ENCODE measurements at regions not wholly inside any gene's neighbourhood (a gene's known extent, or its start where the extent isn't known, plus 50 kb on each side); places are given as distances from the start of the nearest gene placed in this dataset.
"Not testable (repeated sequence)": the region's sequence is repeated elsewhere in the genome, so short reads cannot be mapped to it uniquely, and the experiment has no call there.

DNA sequence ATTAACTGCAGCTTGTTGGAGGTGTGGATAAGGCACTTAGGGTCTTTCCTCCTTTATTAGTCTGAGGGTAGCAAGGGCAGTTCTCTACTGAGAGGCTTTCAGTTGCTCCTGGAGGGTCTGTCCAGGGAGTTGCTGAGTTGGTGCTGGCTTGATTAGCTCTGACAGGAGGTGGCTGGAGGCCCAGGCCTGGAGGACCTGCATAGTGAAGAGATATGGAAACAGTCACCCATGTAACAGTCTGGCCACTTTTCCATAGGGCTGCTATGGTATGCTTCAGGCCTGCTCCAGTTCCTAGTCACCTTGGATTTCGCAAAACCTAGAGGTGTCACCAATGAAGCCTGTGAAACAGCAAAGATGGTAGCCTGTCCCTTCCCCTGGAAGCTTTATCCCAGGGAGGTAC, 143.3 kb upstream of the SLC38A2 start:
- DNase-seq = no peak

DNA sequence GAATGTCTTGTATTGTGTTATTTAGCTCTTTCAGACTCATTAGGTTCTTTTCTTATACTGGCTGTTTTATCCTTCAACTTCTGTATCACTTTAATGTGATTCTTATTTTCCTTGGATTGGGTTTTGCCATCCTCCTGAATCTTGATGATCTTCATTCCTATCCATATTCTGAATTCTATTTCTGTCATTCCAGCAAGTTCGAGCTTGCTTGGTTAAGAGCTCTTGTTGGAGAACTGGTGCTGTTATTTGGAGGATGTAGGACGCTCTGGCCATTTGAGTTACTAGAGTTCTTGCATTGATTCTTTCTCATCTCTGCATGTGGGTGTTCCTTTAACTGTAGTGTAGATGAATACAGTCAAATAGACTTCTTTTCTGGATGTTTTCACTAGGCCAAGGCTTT, 142.3 kb upstream of the SLC38A2 start:
- no peak for DNase-seq

DNA sequence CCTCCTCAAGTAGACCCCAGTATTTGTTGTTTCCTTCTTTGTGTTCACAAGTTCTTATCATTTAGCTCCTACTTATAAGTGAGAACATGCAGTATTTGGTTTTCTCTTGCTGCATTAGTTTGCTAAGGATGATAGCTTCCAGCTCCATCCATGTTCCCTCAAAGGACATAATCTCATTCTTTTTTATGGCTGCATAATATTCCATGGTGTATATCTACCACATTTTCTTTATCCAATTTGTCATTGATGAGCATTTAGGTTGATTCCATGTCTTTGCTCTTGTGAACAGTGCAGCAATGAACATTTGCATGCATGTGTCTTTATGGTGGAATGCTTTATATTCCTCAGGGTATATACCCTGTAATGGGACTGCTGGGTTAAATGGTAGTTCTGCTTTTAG, 137.7 kb upstream of the SLC38A2 start:
- DNase-seq = not testable (repeated sequence)

DNA sequence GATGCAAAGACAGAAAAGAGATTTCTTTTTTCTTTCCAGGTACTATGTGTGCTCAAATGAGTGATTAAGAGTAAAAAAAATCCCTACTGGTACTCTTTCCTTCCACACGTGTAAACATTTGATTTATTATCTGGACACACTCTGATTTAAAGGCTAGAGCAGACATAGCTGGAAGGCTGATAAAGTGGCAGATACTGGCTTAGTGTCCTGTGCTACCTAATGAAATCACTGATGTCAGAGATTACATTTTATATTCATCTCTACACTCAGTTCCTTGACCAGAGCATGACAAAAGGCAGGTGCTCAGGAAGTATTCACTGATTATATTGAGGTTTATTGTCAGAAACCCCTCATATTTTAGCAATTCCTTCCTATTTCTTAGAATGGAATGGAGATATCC, 136.6 kb upstream of the SLC38A2 start:
- no peak for DNase-seq

DNA sequence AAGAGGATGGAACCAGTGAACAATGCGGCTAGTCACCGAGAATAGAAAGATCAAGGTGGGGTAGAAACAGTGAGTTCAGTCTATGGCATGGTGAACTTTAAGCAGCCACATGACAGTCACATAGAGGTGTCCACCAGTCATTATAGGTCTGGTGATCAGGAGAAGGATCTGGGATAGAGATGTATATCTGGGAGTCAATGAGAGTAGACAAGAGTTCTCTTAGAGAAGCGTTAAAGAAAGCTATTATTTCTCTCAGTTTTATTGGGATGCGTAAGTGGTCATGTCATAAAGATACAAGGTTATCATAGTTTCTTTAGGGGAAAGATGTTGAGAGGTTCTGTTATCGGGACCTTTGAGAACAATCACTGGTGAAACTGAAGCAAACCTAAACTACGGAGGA, 136.1 kb upstream of the SLC38A2 start:
- DNase-seq = no peak

DNA sequence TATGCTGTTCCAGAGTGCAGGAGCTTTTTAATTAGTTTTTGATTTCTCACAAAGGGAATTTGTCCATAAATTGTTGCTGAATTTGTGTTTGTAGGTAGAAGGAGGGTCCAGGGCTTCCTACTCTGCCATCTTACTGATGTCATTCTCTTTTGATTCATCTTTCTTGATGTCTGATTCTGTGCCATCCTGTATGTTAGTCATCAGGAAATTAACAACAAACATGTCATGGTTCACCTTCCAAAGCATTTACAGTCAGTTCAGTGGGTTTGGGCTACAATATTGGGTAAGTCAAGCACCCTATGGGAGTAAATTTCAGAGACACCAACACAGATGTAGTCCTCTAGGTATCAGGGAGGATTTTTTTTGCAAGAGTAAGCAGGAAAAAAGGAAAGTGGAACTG, 135.2 kb upstream of the SLC38A2 start:
- DNase-seq = no peak

DNA sequence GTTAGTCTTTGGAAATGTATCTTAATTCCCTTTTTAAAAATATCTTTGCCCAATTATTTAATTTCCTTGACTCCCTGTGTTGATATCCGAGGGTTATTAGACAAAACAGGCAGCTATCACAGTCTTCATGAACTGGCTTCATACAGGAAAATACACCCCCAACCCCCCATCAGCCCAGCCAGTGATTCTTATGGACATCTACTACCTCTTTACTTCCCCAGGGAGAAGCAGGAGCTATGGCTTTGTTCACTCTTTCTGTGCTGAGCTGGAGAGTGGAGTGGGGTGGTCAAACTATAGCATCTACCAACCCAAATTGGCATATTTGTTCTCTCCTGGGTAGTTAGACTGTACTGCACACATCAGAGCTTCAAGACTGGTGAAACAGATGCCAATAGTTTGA, 134.4 kb upstream of the SLC38A2 start:
- no peak for DNase-seq

DNA sequence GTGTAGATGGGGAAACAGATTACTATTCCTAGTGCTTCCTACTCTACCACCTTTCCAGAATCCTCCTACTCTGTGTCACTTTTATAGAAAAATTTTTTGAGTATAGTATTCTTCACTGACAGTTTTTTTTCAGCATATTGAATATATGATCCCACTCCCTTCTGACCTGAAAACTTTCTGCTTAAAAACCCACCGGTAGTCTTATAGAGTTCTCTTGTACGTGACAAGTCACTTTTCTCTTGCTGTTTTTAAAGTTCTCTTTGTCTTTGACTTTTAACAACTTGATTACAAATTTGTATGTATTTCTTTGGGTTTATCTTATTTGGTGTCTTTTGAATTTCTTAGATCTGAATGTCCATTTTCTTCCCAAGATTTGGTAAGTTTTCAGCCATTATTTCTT, 133.6 kb upstream of the SLC38A2 start:
- DNase-seq = no peak

DNA sequence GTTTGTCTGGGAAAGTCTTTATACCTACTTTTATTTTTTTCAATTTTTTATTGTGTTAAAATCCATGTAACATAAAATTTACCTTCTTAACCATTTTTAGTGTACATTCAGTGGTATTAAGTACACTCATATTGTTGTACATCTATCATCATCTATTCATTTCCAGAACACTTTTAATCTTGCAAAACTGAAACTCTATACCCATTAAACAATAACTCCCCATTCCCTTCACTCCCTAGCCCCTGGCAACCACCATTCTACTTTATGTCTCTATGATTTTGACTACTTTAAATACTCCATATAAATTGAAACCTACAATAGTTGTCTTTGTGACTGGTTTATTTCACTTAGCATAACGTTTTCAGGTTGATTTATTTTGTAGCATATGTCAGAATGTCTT, 131.9 kb upstream of the SLC38A2 start:
- DNase-seq = no peak

DNA sequence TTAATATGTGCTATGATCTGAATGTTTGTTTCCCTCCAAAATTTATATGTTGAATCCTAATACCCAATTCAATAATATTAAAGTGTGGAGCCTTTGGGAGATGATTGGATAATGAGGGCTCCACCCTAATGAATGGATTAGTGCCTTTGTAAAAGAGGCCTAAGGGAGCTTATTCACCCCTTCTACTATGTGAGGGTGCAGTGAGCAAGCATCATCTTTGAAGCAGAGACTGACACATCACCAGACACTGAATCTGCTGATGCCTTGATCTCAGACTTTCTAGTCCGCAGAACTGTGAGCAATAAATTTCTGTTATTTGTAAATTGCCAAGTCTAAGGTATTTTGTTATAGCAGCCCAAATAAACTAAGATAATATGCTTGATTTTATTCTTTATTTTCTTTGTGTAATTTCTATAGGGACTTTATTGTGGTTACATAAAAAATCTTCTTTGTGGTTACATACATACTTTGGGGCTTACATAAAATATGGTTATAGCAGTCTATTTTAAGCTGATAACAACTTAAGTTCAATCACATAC, 131.1 kb upstream of the SLC38A2 start:
- no peak for DNase-seq

DNA sequence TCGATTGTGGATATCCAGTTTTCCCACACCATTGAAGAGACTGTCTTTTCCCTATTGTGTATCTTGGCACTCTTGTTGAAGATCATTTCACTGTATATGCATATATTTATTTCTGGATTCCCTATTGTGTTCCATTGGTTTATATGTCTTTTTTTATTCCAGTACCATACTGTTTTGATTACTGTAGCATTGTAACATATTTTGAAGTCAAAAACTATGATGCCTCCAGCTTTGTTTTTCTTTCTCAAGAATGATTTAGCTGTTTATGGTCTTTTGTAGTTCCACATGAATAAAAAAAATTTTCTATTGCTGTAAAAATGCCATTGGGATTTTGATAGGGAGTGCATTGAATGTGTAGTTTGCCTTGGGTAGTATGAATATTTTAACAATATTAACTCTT, 128.1 kb upstream of the SLC38A2 start:
- no peak for DNase-seq

DNA sequence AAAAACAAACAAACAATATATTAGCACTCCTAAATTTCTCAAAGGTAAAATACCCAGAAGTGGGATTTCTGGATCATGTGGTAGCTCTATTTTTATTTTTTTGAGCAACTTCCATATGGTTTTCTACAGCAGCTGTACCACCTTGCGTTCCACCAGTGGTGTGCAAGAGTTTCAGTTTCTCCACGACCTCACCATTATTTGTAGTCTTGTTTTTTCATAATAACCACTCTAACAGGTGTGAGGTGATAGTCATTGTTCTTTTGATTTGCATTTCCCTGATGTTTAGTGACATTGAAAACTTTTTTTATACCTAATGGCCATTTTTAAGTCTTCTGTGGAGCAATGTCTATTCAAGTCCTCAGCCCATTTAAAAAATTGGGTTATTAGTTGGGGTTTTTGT, 127.3 kb upstream of the SLC38A2 start:
- no peak for DNase-seq

DNA sequence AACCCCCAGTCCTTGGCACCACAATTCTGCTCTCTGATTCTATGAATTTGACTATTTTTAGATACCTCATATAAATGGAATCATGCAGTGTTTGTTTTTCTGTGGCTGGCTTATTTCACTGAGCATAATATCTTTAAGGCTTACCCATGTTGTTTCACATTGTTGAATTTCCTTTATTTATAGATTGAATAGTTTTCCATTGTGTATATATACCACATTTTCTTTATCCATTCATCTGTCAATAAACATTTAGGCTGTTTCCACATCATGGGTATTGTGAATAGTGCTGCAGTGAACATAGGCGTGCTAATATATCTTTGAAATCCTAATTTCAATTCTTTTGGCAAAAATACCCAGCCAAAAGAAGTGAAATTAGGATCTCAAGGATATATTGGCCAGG, 126.7 kb upstream of the SLC38A2 start:
- no peak for DNase-seq

DNA sequence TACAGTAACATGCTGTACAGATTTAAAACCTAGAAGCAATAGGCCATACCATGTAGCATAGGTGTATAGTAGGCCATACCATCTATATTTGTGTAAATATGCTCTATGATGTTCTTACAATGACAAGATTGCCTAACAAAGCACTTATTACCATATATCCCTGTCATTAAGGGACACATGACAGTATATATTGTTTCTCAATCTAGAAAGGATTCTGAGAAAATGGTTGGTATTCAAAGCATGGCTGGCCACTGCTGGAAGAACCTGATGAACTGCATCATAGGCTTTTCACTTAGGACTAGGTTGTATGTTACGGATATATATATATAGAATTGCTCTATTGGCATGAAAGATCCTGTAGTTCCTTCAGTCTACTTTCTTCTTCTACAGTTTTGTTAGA, 125.2 kb upstream of the SLC38A2 start:
- no peak for DNase-seq

DNA sequence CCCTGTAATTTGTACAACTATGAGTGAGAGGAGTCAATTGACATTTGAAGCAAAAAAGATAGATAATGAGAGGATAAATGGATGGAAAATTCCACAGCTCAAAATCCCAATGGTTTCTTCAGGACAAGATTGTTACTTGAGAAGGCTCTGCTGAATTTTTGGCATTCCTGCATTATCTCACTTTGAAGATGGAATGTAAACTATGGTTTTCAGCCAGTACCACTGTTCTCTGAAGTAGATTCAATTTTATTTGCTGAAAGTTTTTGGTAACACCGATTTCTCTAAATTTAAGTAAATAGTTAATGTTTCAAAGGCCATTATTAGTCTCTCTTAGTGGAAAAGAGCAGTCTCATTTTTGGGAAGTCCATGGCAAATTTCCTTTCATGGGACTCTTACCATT, 121.9 kb upstream of the SLC38A2 start:
- DNase-seq = no peak

DNA sequence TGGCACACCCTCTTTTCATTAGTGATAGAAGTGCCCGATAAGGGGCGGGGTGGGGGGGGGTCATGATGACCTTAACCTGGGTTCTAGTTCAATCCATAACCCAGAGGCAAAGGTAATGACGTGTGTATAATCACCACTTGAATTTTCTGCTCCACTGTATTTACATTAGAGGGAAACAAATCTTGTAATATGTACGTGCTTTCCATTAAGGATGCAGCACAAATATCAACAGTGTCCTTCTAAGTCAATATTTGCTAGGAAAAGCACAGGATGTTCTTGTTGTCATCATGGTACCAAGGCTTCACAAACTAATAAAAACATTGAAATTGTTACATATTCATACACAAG, 121.2 kb upstream of the SLC38A2 start:
- no peak for DNase-seq

DNA sequence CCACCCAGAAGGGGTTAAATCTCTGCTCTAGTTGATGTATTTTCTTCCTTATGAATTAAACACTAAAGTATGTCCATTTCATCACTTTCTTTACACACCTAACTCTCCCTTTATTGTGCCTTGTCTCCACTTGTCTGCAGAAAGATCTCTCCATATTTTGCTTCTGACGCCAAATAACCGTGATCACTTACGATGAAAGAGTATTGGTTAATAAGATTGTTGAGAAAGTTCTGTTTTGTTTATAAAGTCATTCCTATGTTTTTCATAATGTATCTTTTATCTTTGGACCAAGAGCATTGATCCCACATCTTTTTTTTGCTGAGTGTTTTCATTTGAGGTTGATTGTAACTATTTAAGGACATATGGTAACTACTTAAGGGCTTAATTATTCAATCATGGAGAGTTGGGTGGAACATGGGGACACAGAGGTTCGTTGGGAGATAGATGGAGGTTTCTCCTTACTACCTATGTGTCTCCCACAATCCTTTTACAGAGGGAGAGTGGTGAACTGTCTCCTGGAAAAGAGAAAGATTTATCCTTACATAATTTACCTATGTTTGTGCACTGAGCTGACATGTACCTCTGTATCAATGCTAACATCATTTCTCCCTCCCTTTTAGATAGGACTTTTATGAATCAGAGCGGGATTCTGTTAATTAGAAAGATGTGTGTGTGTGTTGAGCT, 120.7 kb upstream of the SLC38A2 start:
- no peak for DNase-seq

DNA sequence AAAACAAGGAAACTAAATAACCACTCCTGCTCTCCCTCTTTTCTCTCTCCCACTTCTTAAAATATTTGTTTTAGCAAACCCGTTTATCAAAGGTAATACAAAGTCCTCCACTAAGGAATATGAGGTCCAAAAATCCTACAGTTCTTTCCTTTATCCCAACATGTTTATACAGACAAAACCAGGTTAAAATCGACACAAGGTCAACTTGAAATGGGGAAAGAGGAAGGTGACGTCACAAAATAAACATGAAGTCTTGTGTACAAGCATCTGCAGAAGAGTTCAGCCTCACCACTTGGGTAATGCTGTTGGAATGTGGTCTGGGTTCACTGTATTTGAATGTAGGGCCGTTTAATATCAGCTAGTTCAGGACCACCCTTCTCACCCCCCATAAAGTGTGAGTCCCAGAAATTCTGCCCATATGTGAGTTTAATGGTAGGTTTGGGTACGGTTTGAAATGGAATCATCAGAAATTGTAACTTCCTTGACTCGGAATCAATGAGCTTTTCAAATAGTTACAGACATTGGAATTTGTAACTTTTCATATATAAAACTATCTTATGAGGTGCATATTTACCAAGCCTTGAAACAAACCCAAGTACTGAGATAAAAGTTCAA, 120.0 kb upstream of the SLC38A2 start:
- DNase-seq = no peak

DNA sequence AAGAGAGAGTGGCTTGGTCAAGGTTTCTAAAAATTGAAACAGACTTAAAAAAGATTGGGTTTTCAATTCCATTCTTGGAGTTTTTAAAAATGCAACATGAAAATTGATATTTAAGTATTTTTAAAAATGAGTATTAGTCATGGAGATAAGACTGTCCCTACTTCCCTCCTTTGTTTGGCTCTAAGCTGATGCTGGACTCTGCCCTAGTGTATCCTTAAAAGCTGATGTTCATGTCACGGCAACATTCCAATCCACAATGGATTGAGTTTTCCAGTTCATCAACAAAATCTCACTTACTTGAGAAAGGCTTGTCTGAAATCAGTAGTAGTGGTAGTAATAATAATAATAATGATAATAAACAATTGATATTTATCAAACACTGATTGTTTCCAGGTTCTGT, 119.0 kb upstream of the SLC38A2 start:
- no peak for DNase-seq

DNA sequence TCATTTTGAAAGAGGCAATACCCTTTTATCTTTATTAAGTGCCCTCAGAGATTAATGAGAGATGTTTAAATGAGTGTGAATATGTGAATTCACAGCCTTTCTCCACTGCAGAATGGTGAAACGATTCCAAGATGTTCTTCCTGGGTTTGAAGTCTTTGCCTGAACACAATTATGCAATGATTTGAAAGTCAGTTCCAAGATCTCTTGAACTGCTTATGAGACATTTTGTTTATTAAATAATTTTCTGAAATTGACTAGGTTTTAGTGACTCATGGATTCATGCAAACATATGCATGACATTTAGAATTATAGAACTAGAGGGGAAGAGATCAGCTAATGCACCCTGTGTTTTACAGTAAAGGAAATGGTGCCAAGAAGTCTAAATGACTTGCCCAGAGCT, 118.1 kb upstream of the SLC38A2 start:
- no peak for DNase-seq

DNA sequence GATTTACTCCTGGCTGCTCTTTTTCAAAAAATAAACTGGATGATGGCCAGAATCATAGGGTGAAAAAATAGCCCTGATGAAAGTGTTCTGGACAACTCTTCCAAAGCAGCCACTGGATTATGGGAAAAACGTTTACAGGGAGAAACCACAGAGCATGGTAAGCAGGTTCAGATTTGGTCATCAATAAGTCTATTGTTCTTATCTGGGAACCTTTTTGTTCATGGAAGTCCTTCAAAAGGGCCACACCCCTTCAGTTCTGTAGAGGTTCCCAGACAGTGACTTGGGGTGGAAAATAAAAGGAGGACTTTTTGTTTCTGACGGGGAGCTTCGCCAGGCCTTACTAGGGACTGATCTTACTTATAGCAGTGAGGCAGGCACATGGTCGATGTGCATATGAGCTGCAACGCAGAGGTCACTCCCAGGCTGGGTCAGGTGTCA, 117.4 kb upstream of the SLC38A2 start:
- no peak for DNase-seq

DNA sequence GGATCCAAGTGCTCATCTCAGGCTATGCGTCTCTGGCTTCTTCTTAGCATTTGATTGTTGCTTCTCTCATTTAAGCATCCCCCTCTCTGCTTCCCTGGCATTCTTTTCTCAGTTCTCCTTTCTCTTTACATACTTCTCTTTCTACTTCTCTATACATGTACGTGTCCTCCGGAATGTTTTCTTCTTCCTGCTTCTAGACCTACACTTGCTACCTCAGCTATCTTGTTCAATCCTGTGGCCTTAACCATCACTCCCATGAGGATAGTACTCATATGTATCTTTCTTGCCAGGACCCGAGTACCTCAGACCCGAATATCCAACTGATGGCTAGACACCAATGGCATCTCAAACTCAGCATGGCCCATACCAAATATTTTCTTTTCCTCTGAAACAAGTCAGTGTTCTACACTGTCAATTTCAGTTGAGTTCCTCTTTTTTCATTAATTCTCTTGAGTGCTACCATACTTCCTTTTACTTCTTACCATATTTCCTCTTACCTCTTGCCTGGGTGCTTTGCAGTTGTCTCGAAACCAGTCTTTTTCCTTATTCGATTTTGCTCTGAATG, 115.1 kb upstream of the SLC38A2 start:
- no peak for DNase-seq

DNA sequence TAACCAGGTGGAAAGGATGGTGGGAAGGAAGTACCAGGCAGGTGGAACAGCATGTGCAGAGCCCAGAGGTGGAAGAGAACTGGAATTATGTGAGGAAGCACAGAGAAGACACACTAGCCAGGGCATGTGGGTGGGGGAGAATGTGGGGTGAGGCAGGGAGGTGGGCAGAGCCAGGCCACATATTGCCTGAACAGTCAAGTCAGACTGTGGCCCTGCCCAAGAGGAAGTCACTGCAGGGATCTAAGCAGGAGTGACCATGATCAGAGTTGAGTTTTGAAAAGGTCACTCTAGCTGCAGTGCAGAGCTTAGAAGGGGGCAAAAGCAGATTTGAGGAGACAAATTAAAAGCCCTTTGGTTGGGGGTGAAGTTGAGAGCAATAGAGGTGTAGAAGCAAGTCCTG, 114.0 kb upstream of the SLC38A2 start:
- DNase-seq = no peak

DNA sequence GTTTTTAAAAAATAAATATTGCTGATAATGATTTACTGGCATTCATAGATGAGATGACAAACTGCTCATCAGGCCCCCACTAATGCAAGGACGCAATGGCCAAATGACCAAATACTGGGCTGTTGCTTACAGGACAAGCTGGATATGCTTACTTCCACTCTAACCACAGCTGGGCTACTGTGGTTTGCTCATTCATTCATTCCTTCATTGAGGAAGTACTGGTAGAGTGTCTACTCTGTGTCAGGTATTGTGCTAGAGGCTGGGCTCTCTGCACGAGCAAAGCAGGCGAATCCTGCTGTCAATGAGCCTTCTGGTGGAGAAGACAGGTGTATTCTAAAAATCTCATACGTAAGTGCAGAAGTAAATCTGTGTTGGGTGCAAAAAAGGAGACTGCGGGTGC, 113.3 kb upstream of the SLC38A2 start:
- no peak for DNase-seq

All from NCI-H446 treated with DMSO at 0.1 percent for 48 hours (cell line).